NCI-H524 treated with DMSO at 0.1 percent for 48 hours (cell line): ENCODE measurements at regions not wholly inside any gene's neighbourhood (a gene's known extent, or its start where the extent isn't known, plus 50 kb on each side); places are given as distances from the start of the nearest gene placed in this dataset.

ENCODE experiments used
- DNase-seq: peaks from one replicate; lab custom pipeline; 2025; lab: John Stamatoyannopoulos, UW

DNA sequence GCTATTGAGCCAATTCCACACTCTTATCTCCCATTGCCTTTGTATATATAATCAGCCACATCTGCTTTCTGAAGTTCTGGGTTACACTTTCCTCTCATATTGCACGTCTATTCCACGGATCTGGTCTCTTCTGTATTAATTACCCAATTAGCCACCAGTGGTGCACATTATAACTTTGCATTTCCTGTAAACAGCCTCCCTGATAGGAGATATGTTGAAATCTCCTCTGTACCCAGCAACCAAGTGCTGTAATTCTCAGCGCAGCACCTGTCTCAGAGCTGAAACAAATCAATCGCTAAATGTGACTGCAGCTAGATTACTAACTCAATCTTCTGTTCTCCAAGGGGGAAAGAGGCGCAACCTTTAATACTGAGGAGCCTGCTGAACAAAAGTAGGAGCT is 326.4 kb downstream of the SLITRK2 start:
- DNase-seq: no peak

DNA sequence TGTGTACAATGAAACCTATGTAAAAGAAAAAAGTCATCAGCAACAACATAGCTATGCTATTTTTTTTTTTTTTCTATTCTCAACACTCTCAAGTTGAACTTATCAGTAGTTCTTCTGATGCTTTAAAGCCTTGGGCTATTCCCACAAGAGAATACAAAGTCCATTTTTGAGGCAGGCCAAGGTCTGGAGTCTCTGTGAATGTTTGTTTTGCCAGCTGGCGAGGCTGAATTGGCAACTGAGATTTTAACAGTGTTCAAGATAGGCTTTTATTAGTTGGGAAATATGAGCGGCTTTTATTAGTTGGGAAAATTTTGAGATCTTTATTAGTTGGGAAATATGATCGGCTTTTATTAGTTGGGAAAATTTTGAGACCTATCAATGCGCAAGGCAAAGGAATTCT is 336.6 kb downstream of the SLITRK2 start:
- DNase-seq: no peak

DNA sequence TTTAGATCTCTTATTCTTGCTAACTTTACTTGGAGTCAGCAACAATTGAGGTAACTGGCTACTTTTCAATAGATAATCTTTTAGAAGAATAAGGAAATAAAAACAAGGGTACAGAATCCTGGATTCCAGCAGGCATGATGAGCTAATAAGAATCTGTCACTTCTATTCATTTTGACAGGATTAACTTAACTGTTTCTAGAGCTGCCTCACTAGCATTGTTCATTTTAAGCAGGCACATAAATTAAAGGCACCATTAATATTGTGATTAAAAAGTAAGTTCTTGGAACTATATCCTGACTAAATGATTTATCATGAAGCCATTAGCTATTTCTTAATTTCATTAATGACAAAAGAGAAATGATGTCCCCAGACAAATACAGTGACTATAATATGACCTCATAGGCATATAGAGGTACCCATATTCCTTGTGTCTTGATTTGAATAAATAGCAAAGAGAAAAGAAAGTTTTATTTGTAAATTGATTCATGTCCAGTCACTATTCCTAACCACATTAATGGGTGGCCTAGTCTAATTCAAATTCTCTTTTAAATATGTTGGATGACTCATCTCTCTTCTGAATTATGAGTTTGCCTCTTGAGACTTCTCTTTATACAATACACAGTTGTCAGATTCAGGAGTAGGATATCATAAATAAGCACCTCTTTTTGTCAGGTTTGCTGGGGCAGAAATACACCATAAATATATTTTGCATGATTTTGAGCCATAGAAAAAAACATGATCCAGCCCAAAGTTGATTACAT is 343.0 kb downstream of the SLITRK2 start:
- DNase-seq: no peak

DNA sequence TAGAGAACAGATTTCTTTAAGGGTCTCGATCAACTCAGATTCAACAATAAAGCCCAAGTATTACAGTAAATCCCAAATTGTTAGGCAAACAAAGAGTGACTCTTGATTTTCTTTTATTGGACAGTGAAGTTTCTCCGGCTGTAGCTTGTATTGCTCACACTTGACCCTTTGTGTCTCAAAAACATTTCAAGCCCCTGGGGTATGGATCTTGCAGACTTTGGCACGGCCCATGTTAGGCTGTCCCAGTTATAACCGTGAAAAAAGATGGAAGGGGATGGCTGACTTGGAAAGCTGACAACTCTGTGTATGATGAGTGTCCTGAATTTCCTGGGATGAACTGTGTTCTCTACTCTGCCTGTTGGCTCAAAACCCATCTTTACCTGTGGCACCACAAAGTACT is 356.1 kb downstream of the SLITRK2 start:
- no peak for DNase-seq

DNA sequence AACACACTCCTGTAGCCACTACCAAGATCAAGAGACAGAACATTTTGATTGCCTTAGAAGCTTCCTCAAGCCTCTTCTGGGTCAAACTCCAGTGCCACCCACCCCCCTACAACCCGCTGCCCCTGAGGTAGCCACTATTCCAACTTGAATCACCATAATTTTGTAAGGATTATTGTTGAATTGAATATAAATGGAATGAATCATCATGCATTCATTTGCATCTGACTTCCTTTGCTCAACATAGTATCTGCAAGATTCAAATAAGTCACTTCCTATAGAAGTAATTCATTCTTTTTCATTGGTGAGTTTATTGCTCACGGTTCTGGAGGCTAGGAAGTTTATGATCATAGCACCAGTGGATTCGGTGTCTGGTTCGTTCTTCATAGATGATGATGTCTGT is 364.2 kb downstream of the SLITRK2 start:
- no peak for DNase-seq

DNA sequence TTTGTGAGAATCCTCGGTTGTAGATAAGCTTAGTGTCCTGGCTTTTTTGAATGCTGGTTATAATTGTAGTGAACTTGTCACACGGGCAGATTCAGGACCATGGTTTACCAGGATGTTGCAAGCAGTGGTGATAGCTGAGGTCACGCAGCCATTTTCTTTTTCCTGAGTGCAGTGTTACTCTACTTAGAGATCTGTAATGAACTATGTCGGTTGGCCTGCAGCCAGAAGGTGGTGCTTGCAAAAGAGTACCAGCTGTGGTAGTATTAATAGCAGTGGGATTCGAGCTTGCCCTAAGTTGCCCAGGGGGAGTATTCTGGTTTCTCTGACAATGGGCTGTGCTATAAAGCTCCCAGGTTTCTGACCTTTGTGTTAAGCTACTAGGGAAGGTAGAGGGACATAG is 368.9 kb downstream of the SLITRK2 start:
- no peak for DNase-seq

DNA sequence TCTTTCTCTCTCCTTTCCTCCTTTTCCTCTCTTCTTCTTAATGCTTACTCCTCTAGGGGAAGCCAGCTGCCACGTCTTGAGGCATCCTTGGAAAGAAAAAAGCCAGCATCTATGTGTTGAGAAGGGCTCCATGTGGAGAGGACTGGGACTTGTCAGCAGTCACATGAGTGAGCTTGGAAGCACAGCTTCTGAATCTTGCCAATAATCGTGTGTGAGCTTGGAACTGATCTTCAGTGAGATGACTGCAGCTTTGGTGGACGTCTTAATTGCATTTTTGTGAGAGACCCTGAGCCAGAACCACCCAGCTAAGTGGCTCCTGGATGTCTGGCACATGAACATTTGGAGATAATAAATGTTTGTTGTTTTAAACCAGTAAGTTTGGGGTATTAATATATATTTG is 371.7 kb downstream of the SLITRK2 start:
- DNase-seq: no peak

DNA sequence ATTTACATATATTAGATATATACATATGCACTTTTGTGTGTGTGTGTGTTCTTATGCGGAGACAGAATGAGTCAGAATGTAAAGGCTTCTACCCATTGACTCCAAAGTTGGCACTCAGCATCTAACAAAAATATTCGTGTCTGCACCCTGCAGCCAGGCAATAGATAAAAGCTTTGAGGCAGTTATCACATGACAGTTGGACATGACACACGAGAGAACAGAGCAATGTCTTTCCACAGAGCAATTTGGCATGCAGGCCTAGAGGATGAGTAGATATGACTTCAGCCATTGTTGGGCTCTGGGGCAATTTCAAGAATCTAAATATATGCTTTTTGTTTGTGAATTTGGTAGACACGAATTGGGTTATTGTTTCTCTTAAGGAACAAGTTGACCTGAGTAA is 391.2 kb downstream of the SLITRK2 start:
- no peak for DNase-seq

DNA sequence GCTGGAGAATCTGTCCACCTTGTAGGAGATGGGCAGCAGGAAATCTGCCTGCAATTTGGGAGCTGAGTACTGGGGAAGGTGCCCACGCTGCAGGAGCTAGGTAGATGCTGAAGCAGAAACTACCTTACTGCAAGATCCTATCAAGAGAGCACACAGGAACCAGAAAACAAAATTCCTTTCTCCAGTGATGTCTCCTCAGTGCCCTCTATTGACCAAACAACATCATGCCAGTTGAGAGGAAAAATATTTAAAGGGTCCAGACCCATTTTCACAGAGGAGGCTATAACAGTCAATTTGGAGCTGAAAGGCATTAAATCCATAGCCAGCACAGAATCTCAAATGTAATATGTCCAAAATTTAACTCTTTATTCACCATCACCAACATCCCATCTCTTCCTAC is 406.8 kb downstream of the SLITRK2 start:
- peak; percentile 2 for DNase-seq

DNA sequence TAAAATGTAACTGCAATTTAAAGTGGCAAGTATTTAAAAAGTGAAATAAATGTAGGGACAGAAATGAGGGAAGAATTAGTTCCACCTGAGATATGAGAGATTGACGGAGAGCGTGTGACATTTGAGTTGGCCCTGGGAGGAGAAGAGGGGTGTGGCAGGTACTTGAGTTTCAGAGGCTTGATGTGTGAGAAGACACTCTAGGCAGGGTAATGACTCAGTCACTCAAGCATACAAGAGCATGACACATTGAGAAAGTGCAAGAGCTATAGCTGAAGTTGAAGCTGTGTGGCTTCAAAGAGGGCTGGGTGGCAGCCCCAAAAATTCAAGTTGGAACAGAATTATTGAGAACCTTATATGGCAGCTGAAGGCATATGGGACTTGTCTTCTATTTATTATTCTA is 420.5 kb downstream of the SLITRK2 start:
- no peak for DNase-seq

DNA sequence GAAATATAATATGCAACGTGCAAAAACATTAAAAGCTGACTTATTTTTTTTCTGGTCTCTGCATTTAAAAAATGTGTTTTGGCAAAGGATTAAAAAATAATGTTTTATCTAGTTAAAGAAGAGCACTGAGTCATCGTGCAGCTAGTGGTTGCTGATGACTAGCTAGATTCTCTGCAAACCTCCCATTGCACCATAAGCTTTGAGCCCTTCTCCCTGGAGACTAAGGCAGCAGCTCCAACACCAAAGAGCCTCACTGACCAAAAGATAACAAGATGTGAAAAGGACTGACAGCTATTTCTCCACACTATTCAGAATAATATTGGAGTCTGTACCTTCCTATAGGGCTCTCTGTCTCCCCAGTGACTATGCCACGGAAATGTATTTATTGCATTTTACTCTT is 424.3 kb downstream of the SLITRK2 start:
- no peak for DNase-seq

DNA sequence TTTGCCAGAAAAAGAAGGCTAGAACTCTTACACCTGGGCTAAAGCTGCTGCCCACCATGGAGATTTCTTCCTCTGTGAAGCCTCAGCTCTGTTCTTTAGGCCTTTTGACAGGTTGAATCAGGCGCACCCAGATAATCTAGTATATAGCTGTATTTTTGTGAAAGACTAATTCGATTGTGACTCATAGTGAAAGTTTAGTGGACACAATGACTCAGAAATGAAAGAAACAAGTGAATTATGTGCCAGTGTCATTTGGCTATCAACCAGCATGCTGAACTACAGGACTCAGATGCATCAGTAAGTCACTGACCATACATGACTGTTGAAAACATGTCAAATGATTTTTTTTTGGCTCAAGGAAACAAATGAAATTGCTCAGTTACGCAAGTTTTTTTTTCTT is 425.4 kb downstream of the SLITRK2 start:
- DNase-seq: no peak

DNA sequence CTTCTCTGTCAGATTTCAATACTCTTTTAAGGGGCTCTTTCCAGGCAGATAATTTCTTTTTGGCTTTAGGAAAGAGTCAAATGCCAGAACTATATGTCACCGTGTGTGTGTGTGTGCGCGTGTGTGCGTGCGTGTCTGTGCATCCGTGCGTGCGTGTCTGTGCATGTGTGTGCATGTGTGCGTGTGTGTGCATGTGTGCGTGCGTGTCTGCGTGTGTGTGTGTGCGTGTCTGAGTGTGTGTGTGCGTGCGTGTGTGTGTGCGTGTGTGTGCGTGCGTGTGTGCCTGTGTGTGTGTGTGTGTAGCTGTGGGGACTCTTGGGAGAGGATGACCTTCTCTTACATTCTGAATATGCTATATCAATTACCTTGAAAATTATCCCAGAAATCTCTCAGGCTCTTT is 441.6 kb downstream of the SLITRK2 start:
- DNase-seq: no peak

DNA sequence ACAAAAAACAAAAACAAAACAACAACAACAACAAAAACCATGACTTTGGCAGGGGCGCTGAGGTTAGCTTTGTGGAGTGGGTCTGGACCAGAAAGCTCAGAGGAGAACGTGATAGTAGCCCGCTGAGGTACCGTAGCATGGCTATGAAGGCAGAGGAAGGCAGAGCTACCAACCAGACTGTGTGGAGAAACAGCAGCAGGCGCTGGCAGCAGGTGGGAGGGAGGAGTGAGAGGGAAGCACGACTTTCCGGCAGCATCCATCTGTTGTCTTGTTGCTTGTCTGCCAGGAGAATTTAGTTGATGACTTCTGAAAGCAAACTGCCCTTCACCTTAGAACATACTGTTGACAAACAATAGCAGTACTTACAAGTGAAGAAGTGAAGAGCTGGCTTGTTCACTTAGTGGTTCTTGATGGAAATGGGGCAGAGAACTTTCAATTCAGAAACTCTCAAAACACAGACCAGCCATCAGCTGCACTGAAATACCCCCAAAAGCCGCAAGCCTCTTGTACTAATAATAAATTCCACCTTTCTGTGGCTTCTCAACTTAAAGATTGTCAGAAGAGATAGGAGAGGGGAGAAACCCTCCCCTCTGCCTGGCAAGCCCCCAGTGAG is 447.2 kb downstream of the SLITRK2 start:
- DNase-seq: peak; percentile 56

DNA sequence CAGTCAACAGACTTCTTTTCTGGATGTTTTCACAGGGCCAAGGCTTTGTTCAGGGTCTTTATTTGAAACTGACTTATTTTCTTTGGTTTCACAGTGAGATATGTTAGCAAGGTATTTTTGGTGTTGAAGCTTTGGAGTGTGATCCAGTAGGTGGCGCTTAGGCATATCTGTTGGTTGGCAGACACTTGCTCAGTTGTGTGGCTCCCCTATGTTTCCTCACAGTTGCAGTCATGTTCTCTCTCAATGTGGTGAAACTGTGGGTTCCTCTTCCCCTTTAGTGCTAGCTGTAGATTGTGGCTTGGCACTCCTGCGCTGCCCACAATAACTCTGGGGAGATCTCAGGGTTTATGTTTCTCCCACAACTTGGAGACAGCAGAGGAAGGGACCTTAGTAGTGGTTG is 460.8 kb downstream of the SLITRK2 start:
- DNase-seq: no peak
